ENCODE measurements at regions not wholly inside any gene's neighbourhood (a gene's known extent, or its start where the extent isn't known, plus 50 kb on each side); places are given as distances from the start of the nearest gene placed in this dataset.

- no TSS peak for BruUV-seq (replicated peaks)
- Histone ChIP-seq H3K4me2 (ENCODE audit: control insufficient read depth, insufficient read depth) (no peak overlapping the region), H3K4me1 (ENCODE audit: control insufficient read depth, insufficient read depth, low read length) (peaks cover 7% of the 10 kb centered on the region), H3K9me3 (replicated peaks; ENCODE audit: control insufficient read depth, insufficient read depth, low read length) (no peaks in the 10 kb centered on the region), H2AFZ (ENCODE audit: control insufficient read depth, low read depth, low read length) (no peak overlapping the region), H4K20me1 (ENCODE audit: control insufficient read depth, insufficient read depth) (no peaks in the 10 kb centered on the region), H3K4me3 (no peak overlapping the region), H3K79me2 (ENCODE audit: control insufficient read depth, insufficient read depth, low read length) (no peaks in the 10 kb centered on the region), H3K27ac (ENCODE audit: control insufficient read depth, insufficient read depth) (no peak overlapping the region), H3K9ac (ENCODE audit: control insufficient read depth, insufficient read depth, low read length) (no peak overlapping the region), H3K36me3 (ENCODE audit: control insufficient read depth in 2 of 2, insufficient read depth in 2 of 2, low read length in 1 of 2) (no peaks in the 10 kb centered on the region), H3K27me3 (replicated peaks in 1 of 2; ENCODE audit: control insufficient read depth in 2 of 2, insufficient read depth in 2 of 2, low read length in 1 of 2) (no peaks in the 10 kb centered on the region)
- intact Hi-C loops (cut with micrococcal nuclease; ENCODE audit: unreplicated experiment) (loop anchor here (5.0 kb wide), 1 partner anchor 92 kb away; no protein-coding TSS in a partner anchor), in situ Hi-C loops (cut with MboI) (no loop called here)
- SMC1A ChIA-PET (ENCODE audit: uncharacterized antibody, unreplicated experiment), result interaction anchor here (0.6 to 2.0 kb wide), 5 partner anchors 8 to 178 kb away, joined by 3 to 4 read pairs (median 3); no protein-coding TSS in a partner anchor
- CTCF ChIA-PET, result interaction anchor here (1.1 kb wide), 1 partner anchor 89 kb away, joined by 3 read pairs; no protein-coding TSS in a partner anchor
- ATAC-seq, result no peak
- DNase-seq (ENCODE audit: low read depth, low spot score), result no peak
- FAIRE-seq, result no peak
- RAD21 ChIA-PET (ENCODE audit: unreplicated experiment), result interaction anchor here (0.6 kb wide), 1 partner anchor 103 kb away, joined by 3 read pairs; no protein-coding TSS in a partner anchor
- 1% methylated on average over 4 of the region's 4 CpGs for WGBS (ENCODE audit: insufficient coverage, insufficient replicate concordance, low lambda C conversion rate, missing lambda C conversion rate)
- POLR2A ChIA-PET, result no interaction called here
- no peak for TF ChIP-seq CEBPZ (IDR thresholded peaks at IDR 0.05; ENCODE audit: low read depth, low read length)
- no peak for TF ChIP-seq CBFB (IDR thresholded peaks at IDR 0.05; ENCODE audit: low read depth)
- no peak for TF ChIP-seq SMC3 (IDR thresholded peaks at IDR 0.05; ENCODE audit: borderline replicate concordance, low read length)
- TF ChIP-seq FOXM1 (IDR thresholded peaks at IDR 0.05; ENCODE audit: low read depth, low read length), result no peak
- TF ChIP-seq EP300 (IDR thresholded peaks at IDR 0.05; ENCODE audit: borderline replicate concordance in 1 of 2, control insufficient read depth in 1 of 2, low read depth in 2 of 2, low read length in 2 of 2), result no peak
- TF ChIP-seq SMAD1 (IDR thresholded peaks at IDR 0.05; ENCODE audit: low read depth, partially characterized antibody), result no peak
- TF ChIP-seq ZNF384 (IDR thresholded peaks at IDR 0.05; ENCODE audit: borderline replicate concordance, low read depth, low read length), result no peak
- no peak for TF ChIP-seq E4F1 (IDR thresholded peaks at IDR 0.05; ENCODE audit: borderline replicate concordance, partially characterized antibody)
- no peak for TF ChIP-seq JUND (IDR thresholded peaks at IDR 0.05; ENCODE audit: low read depth, low read length)
- no peak for TF ChIP-seq TARDBP (IDR thresholded peaks at IDR 0.05; ENCODE audit: borderline replicate concordance)
- TF ChIP-seq RB1 (IDR thresholded peaks at IDR 0.05; ENCODE audit: borderline replicate concordance), result no peak
- TF ChIP-seq RBBP5 (conservative IDR thresholded peaks at IDR 0.05), result no peak
- TF ChIP-seq, protein P1, sequence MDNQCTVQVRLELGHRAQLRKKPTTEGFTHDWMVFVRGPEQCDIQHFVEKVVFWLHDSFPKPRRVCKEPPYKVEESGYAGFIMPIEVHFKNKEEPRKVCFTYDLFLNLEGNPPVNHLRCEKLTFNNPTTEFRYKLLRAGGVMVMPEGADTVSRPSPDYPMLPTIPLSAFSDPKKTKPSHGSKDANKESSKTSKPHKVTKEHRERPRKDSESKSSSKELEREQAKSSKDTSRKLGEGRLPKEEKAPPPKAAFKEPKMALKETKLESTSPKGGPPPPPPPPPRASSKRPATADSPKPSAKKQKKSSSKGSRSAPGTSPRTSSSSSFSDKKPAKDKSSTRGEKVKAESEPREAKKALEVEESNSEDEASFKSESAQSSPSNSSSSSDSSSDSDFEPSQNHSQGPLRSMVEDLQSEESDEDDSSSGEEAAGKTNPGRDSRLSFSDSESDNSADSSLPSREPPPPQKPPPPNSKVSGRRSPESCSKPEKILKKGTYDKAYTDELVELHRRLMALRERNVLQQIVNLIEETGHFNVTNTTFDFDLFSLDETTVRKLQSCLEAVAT (IDR thresholded peaks at IDR 0.05), result no peak
- no peak for TF ChIP-seq SIN3A (IDR thresholded peaks at IDR 0.05; ENCODE audit: low read depth, low read length)
Measured at GRCh38 chr16:58850019-58850677, 116.0 kb upstream of the GOT2 start.
